Psoas muscle (tissue), 7 donors: ENCODE measurements at regions not wholly inside any gene's neighbourhood (a gene's known extent, or its start where the extent isn't known, plus 50 kb on each side); places are given as distances from the start of the nearest gene placed in this dataset.

Experiments used
- ATAC-seq, 4 donors: fragments of 200-7000 bp; cut with Tn5 transposase; one replicate each; pipeline ENCODE4 v1.9.1; 2020; ENCODE audit warnings: moderate library complexity in 3 of 4, mild to moderate bottlenecking in 2 of 4
- DNase-seq, 2 donors: peaks; one replicate each; pipeline ENCODE4 v3.0.0-alpha.2; 2020
- H3K27ac ChIP-seq: fragments of 200-600 bp; one replicate; pipeline ENCODE4 v1.8.0; 2022
- H3K27me3 ChIP-seq, 3 donors: fragments of 200-600 bp in 1 of 3; one replicate each; pipeline versions ENCODE4 v1.6.1 to v1.8.0; 2013 to 2022; ENCODE audit warnings: low read length in 2 of 3, mild to moderate bottlenecking in 2 of 3, moderate library complexity in 1 of 3; ENCODE audit not compliant: insufficient read depth in 3 of 3
- H3K36me3 ChIP-seq, 2 donors: fragments of 200-600 bp in 1 of 2; one replicate each; pipeline versions ENCODE4 v1.6.1 to v1.8.0; 2013 to 2022; ENCODE audit warnings: low read depth in 1 of 2, mild to moderate bottlenecking in 1 of 2, moderate library complexity in 1 of 2; ENCODE audit not compliant: insufficient read depth in 1 of 2
- H3K4me1 ChIP-seq: fragments of 200-600 bp; one replicate; pipeline ENCODE4 v1.8.0; 2022
- H3K4me3 ChIP-seq: fragments of 200-600 bp; one replicate; pipeline ENCODE4 v1.8.0; 2022; ENCODE audit warnings: mild to moderate bottlenecking
- H3K9me3 ChIP-seq: fragments of 200-600 bp; one replicate; pipeline ENCODE4 v1.8.0; 2022
- WGBS, 3 donors: extraction: QIAGEN DNeasy Blood & Tissue Kit; methylation state at CpG; one replicate each; pipeline versions ENCODE4 v1.1.6 to v1.1.7; 2013; 5-methylcytosine and 5-hydroxymethylcytosine counted together
- intact Hi-C, 2 donors: fragments of 100-400 bp; cut with DNase I; formaldehyde crosslinking; loops; one replicate each; pipeline versions ENCODE4 v1.11.0 to v1.14.2; 2022
- TF ChIP-seq, protein P1 (sequence below): fragments of 200-600 bp; IDR thresholded peaks from one replicate; pipeline ENCODE4 v1.8.0; 2022; ENCODE audit warnings: antibody characterized with exemption
- donor health status: healthy with polysubstance abuse.
- donor health status: DM: no; HTN: no; CAD: no; lungs with moderate emphysema.
- donor health status: Bipolar disorder and iron deficiency.
- donor health status: healthy.
- donor health status: DM: yes; HTN: yes; CAD: no.
- donor health status: DM: no; HTN: no; CAD: no.
- donor health status: DM: yes; HTN: yes; CAD: no.

DNA sequence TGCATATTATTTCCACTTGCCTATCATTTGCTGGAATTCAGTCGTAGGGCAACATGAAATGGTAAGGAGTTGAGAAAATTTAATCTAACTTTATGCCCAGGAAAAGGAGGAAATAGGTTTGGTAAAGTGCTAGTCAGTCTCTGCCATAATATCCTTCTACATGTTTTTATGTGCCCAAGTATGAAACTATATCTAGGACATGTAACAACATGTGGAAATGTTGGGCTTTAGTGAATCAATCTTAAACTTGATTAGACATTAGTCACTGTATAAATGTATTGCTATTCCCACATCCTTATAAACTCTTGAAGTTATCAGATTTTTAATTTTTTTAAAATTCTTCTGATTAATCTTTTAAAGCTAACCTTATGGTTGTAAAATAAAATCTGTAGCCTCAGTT lies 204.7 kb upstream of the ZRANB2 start:
- DNase-seq, result no peak
- Histone ChIP-seq H3K9me3 (peaks cover 2% of the 10 kb centered on the region), H3K27me3 (no peaks in the 10 kb centered on the region), H3K4me3 (no peak overlapping the region), H3K4me1 (no peaks in the 10 kb centered on the region), H3K36me3 (no peaks in the 10 kb centered on the region), H3K27ac (no peak overlapping the region)
- 72 to 96% (median 86%) methylated on average over 1 of the region's 1 CpG for WGBS, 3 donors
- intact Hi-C loops, result no loop called here
- TF ChIP-seq, protein P1, sequence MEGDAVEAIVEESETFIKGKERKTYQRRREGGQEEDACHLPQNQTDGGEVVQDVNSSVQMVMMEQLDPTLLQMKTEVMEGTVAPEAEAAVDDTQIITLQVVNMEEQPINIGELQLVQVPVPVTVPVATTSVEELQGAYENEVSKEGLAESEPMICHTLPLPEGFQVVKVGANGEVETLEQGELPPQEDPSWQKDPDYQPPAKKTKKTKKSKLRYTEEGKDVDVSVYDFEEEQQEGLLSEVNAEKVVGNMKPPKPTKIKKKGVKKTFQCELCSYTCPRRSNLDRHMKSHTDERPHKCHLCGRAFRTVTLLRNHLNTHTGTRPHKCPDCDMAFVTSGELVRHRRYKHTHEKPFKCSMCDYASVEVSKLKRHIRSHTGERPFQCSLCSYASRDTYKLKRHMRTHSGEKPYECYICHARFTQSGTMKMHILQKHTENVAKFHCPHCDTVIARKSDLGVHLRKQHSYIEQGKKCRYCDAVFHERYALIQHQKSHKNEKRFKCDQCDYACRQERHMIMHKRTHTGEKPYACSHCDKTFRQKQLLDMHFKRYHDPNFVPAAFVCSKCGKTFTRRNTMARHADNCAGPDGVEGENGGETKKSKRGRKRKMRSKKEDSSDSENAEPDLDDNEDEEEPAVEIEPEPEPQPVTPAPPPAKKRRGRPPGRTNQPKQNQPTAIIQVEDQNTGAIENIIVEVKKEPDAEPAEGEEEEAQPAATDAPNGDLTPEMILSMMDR, result no peak
- ATAC-seq, result no peak

DNA sequence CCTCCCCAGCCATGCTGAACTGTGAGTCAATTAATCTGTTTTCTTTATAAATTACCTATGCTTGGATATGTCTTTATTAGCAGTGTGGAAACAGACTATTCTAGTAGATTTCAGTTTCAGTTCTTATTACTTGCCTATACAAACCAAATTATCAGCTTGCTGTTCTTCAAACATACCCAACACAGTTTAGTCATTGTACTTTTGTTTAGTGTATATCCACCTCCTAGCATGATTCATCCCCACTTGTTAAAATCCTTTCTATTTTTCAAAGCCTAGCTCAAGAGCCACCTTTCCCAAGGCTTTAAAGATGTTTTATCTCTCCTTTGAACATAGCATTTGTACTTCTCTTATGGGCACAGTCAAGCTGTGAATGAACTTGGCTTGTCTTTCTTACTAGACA lies 195.6 kb upstream of the ZRANB2 start:
- H3K9me3 ChIP-seq, result no peaks in the 10 kb centered on the region
- no peak for ATAC-seq
- H3K27me3 ChIP-seq, result no peaks in the 10 kb centered on the region
- TF ChIP-seq, protein P1, result no peak
- H3K36me3 ChIP-seq, result no peaks in the 10 kb centered on the region
- no peak overlapping the region for H3K27ac ChIP-seq
- H3K4me3 ChIP-seq, result no peak overlapping the region
- intact Hi-C loops, result no loop called here
- no peaks in the 10 kb centered on the region for H3K4me1 ChIP-seq
- DNase-seq, result no peak

DNA sequence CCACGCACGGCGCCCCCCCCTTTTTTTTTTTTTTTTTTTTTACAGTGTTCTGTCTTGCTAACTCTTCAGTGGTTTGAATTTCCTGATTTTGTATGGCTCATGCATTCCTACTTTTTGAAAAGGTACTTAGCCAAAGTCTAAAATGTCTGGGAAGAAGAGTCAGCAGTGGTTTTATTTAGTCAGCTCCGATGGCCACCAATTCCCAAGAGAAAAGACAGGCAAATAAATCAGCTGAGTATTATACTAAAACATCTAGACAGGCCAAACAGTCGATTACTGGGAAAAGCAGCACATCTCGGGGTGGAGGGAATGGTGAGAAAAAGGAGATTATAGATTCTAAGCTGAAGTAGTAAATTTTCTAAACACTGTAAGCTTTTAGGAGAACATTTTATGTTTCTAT lies 192.5 kb upstream of the ZRANB2 start:
- intact Hi-C loops, result no loop called here
- H3K27ac ChIP-seq, result no peak overlapping the region
- DNase-seq (no peak), ATAC-seq (no peak)
- no peaks in the 10 kb centered on the region for H3K4me1 ChIP-seq
- 27 to 36% (median 34%) methylated on average over 3 to 4 of the region's 6 CpGs for WGBS, 3 donors
- H3K36me3 ChIP-seq, result no peaks in the 10 kb centered on the region
- no peaks in the 10 kb centered on the region for H3K27me3 ChIP-seq
- H3K9me3 ChIP-seq, result no peaks in the 10 kb centered on the region
- no peak overlapping the region for H3K4me3 ChIP-seq
- TF ChIP-seq, protein P1, result no peak

DNA sequence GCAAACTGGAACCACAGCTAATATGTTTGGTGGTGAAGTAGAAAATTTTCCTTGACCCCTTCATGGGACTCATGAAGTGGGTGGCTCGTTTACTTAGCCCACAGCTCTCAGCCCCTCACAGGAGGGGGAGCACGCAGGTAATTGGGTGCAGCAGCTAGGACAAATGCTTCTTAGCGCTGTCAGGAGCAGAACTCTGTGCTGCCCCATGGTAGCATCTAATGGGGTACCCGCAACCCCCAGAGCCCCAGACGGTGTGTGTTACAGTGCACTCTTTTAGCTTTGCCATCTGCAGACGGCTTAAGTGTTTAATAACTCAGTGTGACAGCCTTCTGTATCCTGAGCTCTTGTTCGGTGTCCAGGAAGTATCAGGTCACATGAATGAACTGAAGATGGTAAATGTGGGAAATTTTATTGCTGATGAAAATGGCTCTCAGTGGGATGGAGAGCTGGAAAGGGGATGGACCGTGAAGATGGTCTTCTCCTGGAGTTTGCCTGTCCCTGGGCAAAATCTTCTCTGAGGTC lies 189.6 kb upstream of the ZRANB2 start:
- no peak for ATAC-seq

DNA sequence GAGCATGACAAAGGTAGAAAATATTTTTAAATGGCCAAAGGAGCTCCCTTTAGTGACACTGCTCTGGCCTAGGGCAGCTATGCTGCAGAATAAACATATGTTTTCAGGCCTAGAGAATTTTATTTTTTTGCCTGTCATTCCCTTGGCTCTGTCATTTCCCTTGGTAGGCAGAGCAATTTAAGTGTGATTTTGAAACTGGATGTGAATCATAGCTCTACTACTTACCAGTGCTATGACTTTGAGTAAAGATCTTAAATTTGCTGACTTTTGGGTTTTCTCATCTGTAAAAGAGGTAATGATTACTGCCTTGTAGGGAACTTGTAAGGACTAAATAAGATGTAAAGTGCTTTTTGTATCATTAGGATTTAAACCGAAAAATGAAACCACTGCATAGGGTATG lies 189.0 kb upstream of the ZRANB2 start:
- Histone ChIP-seq H3K36me3 (no peaks in the 10 kb centered on the region), H3K27me3 (no peaks in the 10 kb centered on the region), H3K4me1 (no peaks in the 10 kb centered on the region), H3K9me3 (no peaks in the 10 kb centered on the region), H3K4me3 (no peak overlapping the region), H3K27ac (no peak overlapping the region)
- ATAC-seq (no peak), DNase-seq (no peak)
- TF ChIP-seq, protein P1, result no peak
- intact Hi-C loops, result no loop called here
- 90 to 95% (median 92%) methylated on average over 1 of the region's 1 CpG for WGBS, 3 donors

More for the DNA sequence above, 189.6 kb upstream of the ZRANB2 start:
- TF ChIP-seq, protein P1, result no peak
- Histone ChIP-seq H3K4me1 (no peaks in the 10 kb centered on the region), H3K4me3 (no peak overlapping the region), H3K9me3 (no peaks in the 10 kb centered on the region), H3K27ac (no peak overlapping the region), H3K36me3 (no peaks in the 10 kb centered on the region), H3K27me3 (no peaks in the 10 kb centered on the region)
- no peak for DNase-seq
- WGBS, 3 donors, result 37 to 39% (median 37%) methylated on average over 8 of the region's 8 CpGs
- intact Hi-C loops, result no loop called here
